GM18520 (cell line): ENCODE measurements at regions not wholly inside any gene's neighbourhood (a gene's known extent, or its start where the extent isn't known, plus 50 kb on each side); places are given as distances from the start of the nearest gene placed in this dataset.
"Not testable (repeated sequence)": the region's sequence is repeated elsewhere in the genome, so short reads cannot be mapped to it uniquely, and the experiment has no call there.

Experiments used
- ATAC-seq: cut with Tn5 transposase; IDR thresholded peaks from one replicate; pipeline ENCODE4 v1.9.1; 2021; ENCODE audit not compliant: unreplicated experiment

- ATAC-seq, result no peak
Measured at GRCh38 chr3:137111497-137111896, 153.7 kb downstream of the IL20RB start.

- no peak for ATAC-seq
Measured at GRCh38 chr3:137116619-137117018, 158.8 kb downstream of the IL20RB start.

- no peak for ATAC-seq
Measured at GRCh38 chr3:137121704-137122314, 164.0 kb downstream of the IL20RB start.

- no peak for ATAC-seq
Measured at GRCh38 chr3:137131081-137131480, 173.3 kb downstream of the IL20RB start.

- no peak for ATAC-seq
Measured at GRCh38 chr3:137134431-137134830, 176.6 kb downstream of the IL20RB start.

- no peak for ATAC-seq
Measured at GRCh38 chr3:137148406-137148805, 190.6 kb downstream of the IL20RB start.

- no peak for ATAC-seq
Measured at GRCh38 chr3:137148917-137149316, 191.1 kb downstream of the IL20RB start.

- ATAC-seq, result no peak
Measured at GRCh38 chr3:137150825-137151224, 193.0 kb downstream of the IL20RB start.

GRCh38 chr3:137153046-137153445, 195.3 kb downstream of the IL20RB start:
- not testable (repeated sequence) for ATAC-seq

- ATAC-seq, result no peak
Measured at GRCh38 chr3:137163241-137163871, 205.6 kb downstream of the IL20RB start.

- ATAC-seq, result no peak
Measured at GRCh38 chr3:137163958-137164357, 206.2 kb downstream of the IL20RB start.

GRCh38 chr3:137165117-137165806, 207.5 kb downstream of the IL20RB start:
- no peak for ATAC-seq

GRCh38 chr3:137171834-137172603, 214.2 kb downstream of the IL20RB start:
- ATAC-seq, result no peak

- no peak for ATAC-seq
Measured at GRCh38 chr3:137172728-137173127, 214.9 kb downstream of the IL20RB start.

- ATAC-seq, result no peak
Measured at GRCh38 chr3:137174514-137174913, 216.7 kb downstream of the IL20RB start.

GRCh38 chr3:137180220-137180619, 222.4 kb downstream of the IL20RB start:
- no peak for ATAC-seq

- no peak for ATAC-seq
Measured at GRCh38 chr3:137191133-137191923, 233.5 kb downstream of the IL20RB start.

GRCh38 chr3:137191951-137192350, 234.2 kb downstream of the IL20RB start:
- ATAC-seq, result no peak

- ATAC-seq, result no peak
Measured at GRCh38 chr3:137194301-137194700, 236.5 kb downstream of the IL20RB start.

- ATAC-seq, result not testable (repeated sequence)
Measured at GRCh38 chr3:137198374-137198773, 240.6 kb downstream of the IL20RB start.

GRCh38 chr3:137199678-137200077, 241.9 kb downstream of the IL20RB start:
- ATAC-seq, result no peak
